ENCODE measurements at regions not wholly inside any gene's neighbourhood (a gene's known extent, or its start where the extent isn't known, plus 50 kb on each side); places are given as distances from the start of the nearest gene placed in this dataset.

GRCh38 chr7:49166441-49166840 is 242.1 kb downstream of the CDC14C start:
- Mint-ChIP-seq H3K36me3 (ENCODE audit: low read depth) (no peaks in the 10 kb centered on the region), H3K27ac (no peak overlapping the region), H3K27me3 (no peaks in the 10 kb centered on the region), H3K4me1 (ENCODE audit: low read depth) (no peaks in the 10 kb centered on the region), H3K9me3 (no peaks in the 10 kb centered on the region), H3K4me3 (no peak overlapping the region)
- ChIA-PET CTCF (no interaction called here), POLR2A (no interaction called here)
- no peaks in the 10 kb centered on the region for H3K9me3 ChIP-seq (ENCODE audit: control insufficient read depth in 1 of 2, insufficient read depth in 1 of 2, low read length in 2 of 2)
- no peaks in the 10 kb centered on the region for H3K4me1 ChIP-seq (ENCODE audit: insufficient read depth, low read length)
- TF ChIP-seq CTCF (IDR thresholded peaks at IDR 0.05): no peak
- no peak for ATAC-seq (ENCODE audit: poor library complexity)
- H3K36me3 ChIP-seq (ENCODE audit: insufficient read depth, low read length): no peaks in the 10 kb centered on the region
- H3K27me3 ChIP-seq (ENCODE audit: control insufficient read depth in 1 of 2, insufficient read depth in 2 of 2, low read length in 2 of 2): no peaks in the 10 kb centered on the region
- H3K27ac ChIP-seq (ENCODE audit: low read depth in 1 of 2, low read length in 2 of 2): no peak overlapping the region
- no peak overlapping the region for H3K4me3 ChIP-seq (ENCODE audit: low read length)
- DNase-seq: no peak
- intact Hi-C loops (cut with DNase I, micrococcal nuclease): loop anchor here (10.0 kb wide), 1 partner anchor 1222 kb away; the partner anchor contains the start of gene PKD1L1 (in 2 of the 2)

- H3K9me3 ChIP-seq (ENCODE audit: control insufficient read depth in 1 of 2, insufficient read depth in 1 of 2, low read length in 2 of 2): no peaks in the 10 kb centered on the region
- peaks cover 3% of the 10 kb centered on the region for H3K9me3 Mint-ChIP-seq
- H3K4me3 ChIP-seq (ENCODE audit: low read length): no peak overlapping the region
- H3K27ac ChIP-seq (ENCODE audit: low read depth in 1 of 2, low read length in 2 of 2): no peak overlapping the region
- TF ChIP-seq CTCF (IDR thresholded peaks at IDR 0.05): no peak
- H3K36me3 ChIP-seq (ENCODE audit: insufficient read depth, low read length): no peaks in the 10 kb centered on the region
- ChIA-PET POLR2A (no interaction called here), CTCF (no interaction called here)
- H3K4me3 Mint-ChIP-seq: no peak overlapping the region
- H3K27ac Mint-ChIP-seq: no peak overlapping the region
- H3K27me3 ChIP-seq (ENCODE audit: control insufficient read depth in 1 of 2, insufficient read depth in 2 of 2, low read length in 2 of 2): no peaks in the 10 kb centered on the region
- ATAC-seq (ENCODE audit: poor library complexity): no peak
- no peaks in the 10 kb centered on the region for H3K36me3 Mint-ChIP-seq (ENCODE audit: low read depth)
- H3K4me1 Mint-ChIP-seq (ENCODE audit: low read depth): no peaks in the 10 kb centered on the region
- H3K27me3 Mint-ChIP-seq: no peaks in the 10 kb centered on the region
- intact Hi-C loops (cut with DNase I, micrococcal nuclease): no loop called here
- no peak for DNase-seq
- H3K4me1 ChIP-seq (ENCODE audit: insufficient read depth, low read length): no peaks in the 10 kb centered on the region
These were observed 248.3 kb downstream of the CDC14C start for GRCh38 chr7:49172639-49173038.

- Histone ChIP-seq H3K27ac (ENCODE audit: low read depth in 1 of 2, low read length in 2 of 2) (no peak overlapping the region), H3K27me3 (ENCODE audit: control insufficient read depth in 1 of 2, insufficient read depth in 2 of 2, low read length in 2 of 2) (no peaks in the 10 kb centered on the region), H3K4me1 (ENCODE audit: insufficient read depth, low read length) (no peaks in the 10 kb centered on the region), H3K9me3 (ENCODE audit: control insufficient read depth in 1 of 2, insufficient read depth in 1 of 2, low read length in 2 of 2) (no peaks in the 10 kb centered on the region), H3K36me3 (ENCODE audit: insufficient read depth, low read length) (no peaks in the 10 kb centered on the region), H3K4me3 (ENCODE audit: low read length) (no peak overlapping the region)
- Mint-ChIP-seq H3K4me1 (ENCODE audit: low read depth) (no peaks in the 10 kb centered on the region), H3K9me3 (peaks cover 3% of the 10 kb centered on the region), H3K4me3 (no peak overlapping the region), H3K27me3 (no peaks in the 10 kb centered on the region), H3K36me3 (ENCODE audit: low read depth) (no peaks in the 10 kb centered on the region), H3K27ac (no peak overlapping the region)
- POLR2A ChIA-PET: no interaction called here
- CTCF ChIA-PET: no interaction called here
- no peak for DNase-seq
- TF ChIP-seq CTCF (IDR thresholded peaks at IDR 0.05): no peak
- intact Hi-C loops (cut with DNase I, micrococcal nuclease): no loop called here
- ATAC-seq (ENCODE audit: poor library complexity): no peak
These were observed 250.0 kb downstream of the CDC14C start for GRCh38 chr7:49174396-49174795.
